ENCODE measurements at regions not wholly inside any gene's neighbourhood (a gene's known extent, or its start where the extent isn't known, plus 50 kb on each side); places are given as distances from the start of the nearest gene placed in this dataset.

GRCh38 chr3:150333477-150333876 is 74.6 kb upstream of the TSC22D2 start:
- TF ChIP-seq CTCF (IDR thresholded peaks at IDR 0.05; ENCODE audit: insufficient read depth, low read length, poor library complexity, severe bottlenecking), result no peak
- TF ChIP-seq EZH2phosphoT487 (conservative IDR thresholded peaks at IDR 0.05; ENCODE audit: low read length), result no peak
